SK-N-SH (cell line): ENCODE measurements at regions not wholly inside any gene's neighbourhood (a gene's known extent, or its start where the extent isn't known, plus 50 kb on each side); places are given as distances from the start of the nearest gene placed in this dataset.

Source experiments
- CTCF ChIA-PET: fragments of 300-600, 350-600 bp; formaldehyde crosslinking; extraction: SDS; loops from one replicate; lab custom pipeline; 2021; lab: Yijun Ruan, JAX
- POLR2A ChIA-PET: fragments of 350-600 bp; sonication (Branson Sonifier 250); formaldehyde crosslinking; extraction: SDS; loops from one replicate; lab custom pipeline; 2020; ENCODE audit warnings: antibody characterized with exemption, inconsistent platforms; lab: Yijun Ruan, JAX
- DNase-seq: peaks from one replicate; pipeline ENCODE4 v3.0.0; 2012
- H2AFZ ChIP-seq: fragments of 200-600 bp; sonication (generic); 2 replicates; pipeline ENCODE4 v1.8.1; 2016; ENCODE audit warnings: antibody characterized with exemption, mild to moderate bottlenecking, low read depth
- H3F3A ChIP-seq: fragments of 200-600 bp; sonication (generic); replicated peaks from 2 replicates; pipeline ENCODE3; 2016; ENCODE audit warnings: antibody characterized with exemption, mild to moderate bottlenecking; ENCODE audit not compliant: insufficient read depth
- H3K27ac ChIP-seq, 2 experiments: fragments of 200-500 bp in 1 of 2; fragments of 200-600 bp in 1 of 2; sonication (Bioruptor generic) in 1 of 2; sonication (generic), shearing (Covaris generic) in 1 of 2; 2 replicates each; pipeline versions ENCODE4 v1.5.1 to v1.6.1; 2014 to 2016; ENCODE audit warnings: low read depth in 2 of 2, inconsistent platforms in 1 of 2, low read length in 1 of 2, mild to moderate bottlenecking in 1 of 2, mixed read lengths in 1 of 2
- H3K27me3 ChIP-seq: fragments of 200-600 bp; sonication (generic), shearing (Covaris generic); 2 replicates; pipeline ENCODE4 v1.6.1; 2016; ENCODE audit warnings: mixed run types; ENCODE audit not compliant: insufficient read depth
- H3K36me3 ChIP-seq, 2 experiments: fragments of 200-500 bp in 1 of 2; fragments of 200-600 bp in 1 of 2; sonication (Bioruptor generic) in 1 of 2; sonication (generic) in 1 of 2; replicated peaks in 1 of 2; 2 replicates each; pipeline versions ENCODE3 to v1.5.1; 2014 to 2016; ENCODE audit warnings: low read length in 1 of 2, mild to moderate bottlenecking in 1 of 2; ENCODE audit not compliant: insufficient read depth in 2 of 2, control insufficient read depth in 1 of 2
- H3K4me1 ChIP-seq, 2 experiments: fragments of 200-500 bp in 1 of 2; fragments of 200-600 bp in 1 of 2; sonication (Bioruptor generic) in 1 of 2; sonication (generic), shearing (Covaris generic) in 1 of 2; 2 replicates each; pipeline versions ENCODE4 v1.5.1 to v1.6.1; 2014 to 2016; ENCODE audit warnings: low read depth in 1 of 2, low read length in 1 of 2, mixed run types in 1 of 2; ENCODE audit not compliant: insufficient read depth in 2 of 2, control insufficient read depth in 1 of 2
- H3K4me2 ChIP-seq: fragments of 200-600 bp; sonication (generic), shearing (Covaris generic); 2 replicates; pipeline ENCODE4 v1.6.1; 2017; ENCODE audit warnings: mixed run types
- H3K4me3 ChIP-seq, 2 experiments: fragments of 200-500 bp in 1 of 2; fragments of 200-600 bp in 1 of 2; sonication (Bioruptor generic) in 1 of 2; sonication (generic), shearing (Covaris generic) in 1 of 2; 2 replicates each; pipeline versions ENCODE4 v1.5.1 to v1.8.1; 2014 to 2016; ENCODE audit warnings: low read depth in 2 of 2, inconsistent platforms in 1 of 2, low read length in 1 of 2, mild to moderate bottlenecking in 1 of 2, mixed read lengths in 1 of 2, moderate library complexity in 1 of 2
- H3K79me2 ChIP-seq: fragments of 200-600 bp; sonication (generic); 2 replicates; pipeline ENCODE4 v1.8.1; 2017; ENCODE audit warnings: mild to moderate bottlenecking; ENCODE audit not compliant: insufficient read depth
- H3K9ac ChIP-seq: fragments of 200-600 bp; sonication (generic); 2 replicates; pipeline ENCODE4 v1.6.1; 2017; ENCODE audit warnings: mixed run types
- H3K9me2 ChIP-seq: fragments of 200-600 bp; sonication (generic); 2 replicates; pipeline ENCODE4 v1.6.1; 2017; ENCODE audit warnings: mixed run types
- H3K9me3 ChIP-seq: fragments of 200-600 bp; sonication (generic); 2 replicates; pipeline ENCODE4 v1.6.1; 2017; ENCODE audit warnings: mixed run types, mild to moderate bottlenecking, moderate library complexity
- H4K20me1 ChIP-seq: fragments of 200-600 bp; sonication (generic); 2 replicates; pipeline ENCODE4 v1.6.1; 2017; ENCODE audit warnings: mild to moderate bottlenecking, mixed run types; ENCODE audit not compliant: insufficient read depth
- EP300 ChIP-seq, 2 experiments: IDR thresholded peaks; 2 replicates each; pipeline versions ENCODE4 v1.4.0 to v1.6.1; 2012; ENCODE audit warnings: borderline replicate concordance in 1 of 2, low read depth in 1 of 2, low read length in 1 of 2
- EZH2phosphoT487 ChIP-seq: fragments of 200-600 bp; sonication (generic); IDR thresholded peaks from 2 replicates; pipeline ENCODE4 v1.6.1; 2017; ENCODE audit warnings: low read depth, mixed run types, mild to moderate bottlenecking, antibody characterized with exemption, moderate library complexity, borderline replicate concordance
- FOXJ3 ChIP-seq: sonication (generic); formaldehyde crosslinking; IDR thresholded peaks from 2 replicates; pipeline ENCODE4 v1.5.1; 2020; ENCODE audit warnings: mild to moderate bottlenecking, missing genetic modification reagents
- RXRA ChIP-seq: IDR thresholded peaks from 2 replicates; pipeline ENCODE4 v1.4.0; 2012; ENCODE audit warnings: low read depth, mild to moderate bottlenecking, borderline replicate concordance
- TAF1 ChIP-seq: IDR thresholded peaks from 2 replicates; pipeline ENCODE4 v1.6.1; 2012; ENCODE audit warnings: low read depth, mild to moderate bottlenecking, low read length, moderate library complexity, borderline replicate concordance
- TCF12 ChIP-seq: IDR thresholded peaks from 2 replicates; pipeline ENCODE4 v1.4.0; 2012
- YY1 ChIP-seq: IDR thresholded peaks from 2 replicates; pipeline ENCODE4 v1.4.0; 2012; ENCODE audit warnings: low read depth, mild to moderate bottlenecking
- WGBS: methylation state at CpG from one replicate; pipeline ENCODE4 v1.1.6; 2017; ENCODE audit warnings: low lambda C conversion rate; 5-methylcytosine and 5-hydroxymethylcytosine counted together
- TF ChIP-seq, protein P1 (sequence below): IDR thresholded peaks from 2 replicates; pipeline ENCODE4 v1.6.1; 2012; ENCODE audit warnings: mild to moderate bottlenecking, low read depth, low read length, moderate library complexity
- TF ChIP-seq, protein P2 (sequence below): IDR thresholded peaks from 2 replicates; pipeline ENCODE4 v1.4.0; 2012; ENCODE audit warnings: low read depth, borderline replicate concordance
- TF ChIP-seq, protein P3 (sequence below): fragments of 150-350 bp; IDR thresholded peaks from 2 replicates; pipeline ENCODE4 v1.6.1; 2017; ENCODE audit warnings: antibody characterized with exemption, low read length, low read depth, borderline replicate concordance
- TF ChIP-seq, protein P4 (sequence below): fragments of 200-600 bp; sonication (generic); IDR thresholded peaks from 2 replicates; pipeline ENCODE4 v1.6.1; 2017; ENCODE audit warnings: antibody characterized with exemption, mild to moderate bottlenecking, moderate library complexity
- TF ChIP-seq, protein P5 (sequence below): IDR thresholded peaks from 2 replicates; pipeline ENCODE4; 2012

DNA sequence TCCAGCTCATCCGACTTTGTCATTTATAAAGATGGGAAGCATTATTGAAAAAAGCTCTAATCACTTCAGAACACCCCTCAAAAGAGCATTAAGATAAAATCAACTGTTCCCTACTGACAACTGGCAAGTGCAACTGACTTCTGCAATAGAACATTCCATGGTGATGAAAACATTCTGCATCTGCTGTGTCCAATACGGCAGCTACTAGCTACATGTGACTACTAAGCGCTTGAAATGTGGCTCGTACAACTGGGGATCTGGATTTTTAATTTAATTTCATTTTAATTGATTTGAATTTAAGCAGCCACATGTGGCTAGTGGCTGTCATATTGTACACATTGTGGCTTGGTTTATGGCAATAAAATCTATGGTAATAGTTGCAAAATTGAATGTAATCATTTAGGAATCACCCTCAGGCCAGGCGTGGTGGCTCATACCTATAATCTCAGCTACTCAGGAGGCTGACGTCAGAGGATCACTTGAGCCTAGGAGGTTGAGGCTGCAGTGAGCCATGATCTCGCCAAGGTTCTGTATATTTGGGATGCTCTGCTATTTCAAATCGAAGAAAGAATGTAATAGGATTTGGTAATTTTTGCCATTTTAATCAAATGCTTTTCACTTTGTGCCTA lies 390.3 kb downstream of the GABRB3 start:
- 2% methylated on average over 8 of the region's 8 CpGs for WGBS
- Histone ChIP-seq H3K36me3 (no peaks in the 10 kb centered on the region), H3K27ac (no peak overlapping the region), H3F3A (no peaks in the 10 kb centered on the region), H4K20me1 (no peaks in the 10 kb centered on the region), H3K4me2 (no peak overlapping the region), H3K4me3 (no peak overlapping the region), H3K9me3 (no peaks in the 10 kb centered on the region; the same call in 1 of the 2 replicates), H3K9ac (no peak overlapping the region), H3K9me2 (no peaks in the 10 kb centered on the region), H3K27me3 (no peaks in the 10 kb centered on the region), H3K79me2 (no peaks in the 10 kb centered on the region), H2AFZ (no peak overlapping the region), H3K4me1 (no peaks in the 10 kb centered on the region; a peak in 1 of 4 replicates)
- ChIA-PET CTCF (interaction anchor here (1.5 kb wide), 1 partner anchor 456 kb away, joined by 3 read pairs; no protein-coding TSS in a partner anchor), POLR2A (no interaction called here)
- no peak for TF ChIP-seq YY1
- no peak for TF ChIP-seq EZH2phosphoT487
- TF ChIP-seq, protein P1, sequence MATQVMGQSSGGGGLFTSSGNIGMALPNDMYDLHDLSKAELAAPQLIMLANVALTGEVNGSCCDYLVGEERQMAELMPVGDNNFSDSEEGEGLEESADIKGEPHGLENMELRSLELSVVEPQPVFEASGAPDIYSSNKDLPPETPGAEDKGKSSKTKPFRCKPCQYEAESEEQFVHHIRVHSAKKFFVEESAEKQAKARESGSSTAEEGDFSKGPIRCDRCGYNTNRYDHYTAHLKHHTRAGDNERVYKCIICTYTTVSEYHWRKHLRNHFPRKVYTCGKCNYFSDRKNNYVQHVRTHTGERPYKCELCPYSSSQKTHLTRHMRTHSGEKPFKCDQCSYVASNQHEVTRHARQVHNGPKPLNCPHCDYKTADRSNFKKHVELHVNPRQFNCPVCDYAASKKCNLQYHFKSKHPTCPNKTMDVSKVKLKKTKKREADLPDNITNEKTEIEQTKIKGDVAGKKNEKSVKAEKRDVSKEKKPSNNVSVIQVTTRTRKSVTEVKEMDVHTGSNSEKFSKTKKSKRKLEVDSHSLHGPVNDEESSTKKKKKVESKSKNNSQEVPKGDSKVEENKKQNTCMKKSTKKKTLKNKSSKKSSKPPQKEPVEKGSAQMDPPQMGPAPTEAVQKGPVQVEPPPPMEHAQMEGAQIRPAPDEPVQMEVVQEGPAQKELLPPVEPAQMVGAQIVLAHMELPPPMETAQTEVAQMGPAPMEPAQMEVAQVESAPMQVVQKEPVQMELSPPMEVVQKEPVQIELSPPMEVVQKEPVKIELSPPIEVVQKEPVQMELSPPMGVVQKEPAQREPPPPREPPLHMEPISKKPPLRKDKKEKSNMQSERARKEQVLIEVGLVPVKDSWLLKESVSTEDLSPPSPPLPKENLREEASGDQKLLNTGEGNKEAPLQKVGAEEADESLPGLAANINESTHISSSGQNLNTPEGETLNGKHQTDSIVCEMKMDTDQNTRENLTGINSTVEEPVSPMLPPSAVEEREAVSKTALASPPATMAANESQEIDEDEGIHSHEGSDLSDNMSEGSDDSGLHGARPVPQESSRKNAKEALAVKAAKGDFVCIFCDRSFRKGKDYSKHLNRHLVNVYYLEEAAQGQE, result no peak
- TF ChIP-seq TCF12, result no peak
- TF ChIP-seq, protein P2, sequence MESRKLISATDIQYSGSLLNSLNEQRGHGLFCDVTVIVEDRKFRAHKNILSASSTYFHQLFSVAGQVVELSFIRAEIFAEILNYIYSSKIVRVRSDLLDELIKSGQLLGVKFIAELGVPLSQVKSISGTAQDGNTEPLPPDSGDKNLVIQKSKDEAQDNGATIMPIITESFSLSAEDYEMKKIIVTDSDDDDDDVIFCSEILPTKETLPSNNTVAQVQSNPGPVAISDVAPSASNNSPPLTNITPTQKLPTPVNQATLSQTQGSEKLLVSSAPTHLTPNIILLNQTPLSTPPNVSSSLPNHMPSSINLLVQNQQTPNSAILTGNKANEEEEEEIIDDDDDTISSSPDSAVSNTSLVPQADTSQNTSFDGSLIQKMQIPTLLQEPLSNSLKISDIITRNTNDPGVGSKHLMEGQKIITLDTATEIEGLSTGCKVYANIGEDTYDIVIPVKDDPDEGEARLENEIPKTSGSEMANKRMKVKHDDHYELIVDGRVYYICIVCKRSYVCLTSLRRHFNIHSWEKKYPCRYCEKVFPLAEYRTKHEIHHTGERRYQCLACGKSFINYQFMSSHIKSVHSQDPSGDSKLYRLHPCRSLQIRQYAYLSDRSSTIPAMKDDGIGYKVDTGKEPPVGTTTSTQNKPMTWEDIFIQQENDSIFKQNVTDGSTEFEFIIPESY, result no peak
- TF ChIP-seq, protein P3, sequence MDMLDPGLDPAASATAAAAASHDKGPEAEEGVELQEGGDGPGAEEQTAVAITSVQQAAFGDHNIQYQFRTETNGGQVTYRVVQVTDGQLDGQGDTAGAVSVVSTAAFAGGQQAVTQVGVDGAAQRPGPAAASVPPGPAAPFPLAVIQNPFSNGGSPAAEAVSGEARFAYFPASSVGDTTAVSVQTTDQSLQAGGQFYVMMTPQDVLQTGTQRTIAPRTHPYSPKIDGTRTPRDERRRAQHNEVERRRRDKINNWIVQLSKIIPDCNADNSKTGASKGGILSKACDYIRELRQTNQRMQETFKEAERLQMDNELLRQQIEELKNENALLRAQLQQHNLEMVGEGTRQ, result no peak
- TF ChIP-seq, protein P4, sequence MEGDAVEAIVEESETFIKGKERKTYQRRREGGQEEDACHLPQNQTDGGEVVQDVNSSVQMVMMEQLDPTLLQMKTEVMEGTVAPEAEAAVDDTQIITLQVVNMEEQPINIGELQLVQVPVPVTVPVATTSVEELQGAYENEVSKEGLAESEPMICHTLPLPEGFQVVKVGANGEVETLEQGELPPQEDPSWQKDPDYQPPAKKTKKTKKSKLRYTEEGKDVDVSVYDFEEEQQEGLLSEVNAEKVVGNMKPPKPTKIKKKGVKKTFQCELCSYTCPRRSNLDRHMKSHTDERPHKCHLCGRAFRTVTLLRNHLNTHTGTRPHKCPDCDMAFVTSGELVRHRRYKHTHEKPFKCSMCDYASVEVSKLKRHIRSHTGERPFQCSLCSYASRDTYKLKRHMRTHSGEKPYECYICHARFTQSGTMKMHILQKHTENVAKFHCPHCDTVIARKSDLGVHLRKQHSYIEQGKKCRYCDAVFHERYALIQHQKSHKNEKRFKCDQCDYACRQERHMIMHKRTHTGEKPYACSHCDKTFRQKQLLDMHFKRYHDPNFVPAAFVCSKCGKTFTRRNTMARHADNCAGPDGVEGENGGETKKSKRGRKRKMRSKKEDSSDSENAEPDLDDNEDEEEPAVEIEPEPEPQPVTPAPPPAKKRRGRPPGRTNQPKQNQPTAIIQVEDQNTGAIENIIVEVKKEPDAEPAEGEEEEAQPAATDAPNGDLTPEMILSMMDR, result no peak
- TF ChIP-seq EP300 (IDR thresholded peaks at IDR 0.05; ENCODE audit: borderline replicate concordance in 1 of 2, low read depth in 1 of 2, low read length in 1 of 2), result no peak
- TF ChIP-seq, protein P5, sequence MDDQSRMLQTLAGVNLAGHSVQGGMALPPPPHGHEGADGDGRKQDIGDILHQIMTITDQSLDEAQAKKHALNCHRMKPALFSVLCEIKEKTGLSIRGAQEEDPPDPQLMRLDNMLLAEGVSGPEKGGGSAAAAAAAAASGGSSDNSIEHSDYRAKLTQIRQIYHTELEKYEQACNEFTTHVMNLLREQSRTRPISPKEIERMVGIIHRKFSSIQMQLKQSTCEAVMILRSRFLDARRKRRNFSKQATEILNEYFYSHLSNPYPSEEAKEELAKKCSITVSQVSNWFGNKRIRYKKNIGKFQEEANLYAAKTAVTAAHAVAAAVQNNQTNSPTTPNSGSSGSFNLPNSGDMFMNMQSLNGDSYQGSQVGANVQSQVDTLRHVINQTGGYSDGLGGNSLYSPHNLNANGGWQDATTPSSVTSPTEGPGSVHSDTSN, result no peak
- no peak for TF ChIP-seq TAF1
- no peak for TF ChIP-seq FOXJ3 (CRISPR knock-in tag)
- no peak for TF ChIP-seq RXRA
- peak; percentile 21 for DNase-seq
